NCI-H1694 (cell line): ENCODE measurements at regions not wholly inside any gene's neighbourhood (a gene's known extent, or its start where the extent isn't known, plus 50 kb on each side); places are given as distances from the start of the nearest gene placed in this dataset.
"Not testable (repeated sequence)": the region's sequence is repeated elsewhere in the genome, so short reads cannot be mapped to it uniquely, and the experiment has no call there.

Experiments used
- DNase-seq: peaks from one replicate; lab custom pipeline; 2025; lab: John Stamatoyannopoulos, UW

- no peak for DNase-seq
Measured at GRCh38 chr11:45409587-45409986, 123.4 kb upstream of the SYT13 start.

DNA sequence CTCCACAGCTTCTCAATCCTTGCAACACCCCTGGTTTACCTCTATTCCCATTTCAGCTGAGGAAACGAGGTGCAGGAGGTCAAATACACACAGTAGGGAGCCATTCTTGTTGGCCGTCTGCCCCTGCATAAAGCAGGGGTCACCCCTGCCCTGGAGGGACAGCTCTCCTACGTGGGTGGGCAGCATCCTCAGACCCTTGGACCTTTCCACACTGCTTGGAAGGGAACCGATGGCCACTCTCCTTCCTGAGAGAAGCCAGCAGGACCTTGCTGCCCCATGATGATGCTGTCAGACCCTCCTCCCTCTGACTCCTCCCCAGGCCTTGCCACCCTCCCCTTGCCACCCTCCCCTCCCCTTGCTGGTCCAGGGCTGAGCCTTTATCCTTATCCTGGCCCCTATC is 121.1 kb upstream of the SYT13 start:
- no peak for DNase-seq

- DNase-seq: peak; percentile 10
Measured at GRCh38 chr11:45405916-45406670, 120.0 kb upstream of the SYT13 start.

- DNase-seq: not testable (repeated sequence)
Measured at GRCh38 chr11:45403521-45403920, 117.4 kb upstream of the SYT13 start.

- no peak for DNase-seq
Measured at GRCh38 chr11:45402049-45402630, 116.0 kb upstream of the SYT13 start.

DNA sequence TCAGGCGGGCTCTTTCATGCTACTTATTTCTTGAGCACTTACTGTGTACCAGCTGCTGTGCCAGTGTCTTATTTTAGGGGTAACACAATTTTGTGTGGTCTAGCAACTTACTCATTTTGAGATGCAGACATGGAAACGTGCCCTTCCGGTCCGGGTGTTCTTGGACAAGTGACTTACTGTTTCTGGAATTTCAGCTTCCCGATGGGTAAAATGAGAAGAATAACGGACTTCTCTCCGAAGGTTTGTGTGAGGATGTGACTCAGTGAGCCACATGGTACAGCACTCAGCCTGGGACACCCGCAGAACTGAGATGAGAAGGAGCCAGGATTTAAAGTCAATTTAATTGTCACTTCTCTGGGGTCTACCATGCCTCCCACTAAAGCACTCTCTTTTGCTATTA is 114.5 kb upstream of the SYT13 start:
- no peak for DNase-seq

GRCh38 chr11:45399166-45399565 is 113.0 kb upstream of the SYT13 start:
- no peak for DNase-seq

DNA sequence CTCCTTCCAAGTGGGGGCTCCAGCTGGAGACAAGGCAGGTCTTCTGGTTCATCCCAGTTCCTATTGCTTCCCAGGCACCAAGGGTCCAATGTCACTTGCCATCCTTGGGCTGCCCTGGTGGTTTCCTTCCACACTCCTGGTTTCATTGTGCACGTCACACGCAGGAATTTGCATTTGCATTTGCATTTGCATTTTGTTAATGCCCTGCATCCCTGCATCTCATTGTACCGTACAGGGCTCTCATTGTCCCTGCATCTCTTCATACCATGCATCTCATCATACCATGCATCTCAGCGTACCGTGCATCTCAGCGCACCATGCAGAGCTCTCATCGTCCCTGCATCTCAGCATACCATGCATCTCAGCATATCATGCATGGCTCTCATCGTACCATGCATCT is 112.2 kb upstream of the SYT13 start:
- no peak for DNase-seq

DNA sequence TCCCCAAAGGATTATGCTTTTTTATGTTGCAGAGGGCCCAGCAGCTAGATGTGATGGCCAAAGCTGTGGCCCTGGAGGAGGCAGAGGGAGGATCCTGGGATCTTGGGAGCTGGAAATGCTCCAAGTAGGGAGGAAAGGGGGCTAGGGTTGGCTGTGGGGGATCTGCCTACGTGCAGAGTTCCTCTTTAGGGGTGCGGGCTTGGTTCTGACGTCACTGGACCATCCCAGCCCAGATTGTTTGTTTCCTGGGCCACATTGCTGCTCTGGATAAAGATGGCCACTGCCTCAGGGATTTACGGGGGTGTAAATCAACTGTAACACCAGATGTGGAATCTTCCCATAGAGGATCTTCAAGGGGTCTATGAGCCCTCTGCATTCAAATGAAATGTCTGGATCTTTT is 110.3 kb upstream of the SYT13 start:
- DNase-seq: no peak

- no peak for DNase-seq
Measured at GRCh38 chr11:45395947-45396346, 109.8 kb upstream of the SYT13 start.

- DNase-seq: no peak
Measured at GRCh38 chr11:45395421-45395820, 109.3 kb upstream of the SYT13 start.

- no peak for DNase-seq
Measured at GRCh38 chr11:45394294-45395085, 108.3 kb upstream of the SYT13 start.

- no peak for DNase-seq
Measured at GRCh38 chr11:45393826-45394225, 107.7 kb upstream of the SYT13 start.

DNA sequence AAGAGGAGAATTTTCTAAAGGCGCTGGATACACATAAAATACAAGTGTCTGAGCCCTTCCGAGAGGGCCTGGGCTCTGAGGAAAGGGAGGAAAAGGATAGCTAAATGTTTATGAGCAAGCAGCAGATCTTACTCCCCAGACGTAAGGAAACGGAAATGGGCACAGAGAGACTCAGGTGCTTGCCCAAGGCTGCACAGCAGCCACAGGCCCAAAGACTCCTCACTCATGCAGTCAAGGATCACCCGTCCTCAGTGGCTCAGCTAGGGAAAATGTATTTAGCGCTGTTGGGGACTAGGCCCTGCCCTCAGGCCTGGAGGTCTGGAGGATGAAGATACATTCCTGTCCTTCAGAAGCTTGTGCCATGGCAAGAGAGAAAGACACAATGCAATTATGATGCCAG is 107.2 kb upstream of the SYT13 start:
- DNase-seq: no peak

- DNase-seq: no peak
Measured at GRCh38 chr11:45392591-45393091, 106.5 kb upstream of the SYT13 start.

DNA sequence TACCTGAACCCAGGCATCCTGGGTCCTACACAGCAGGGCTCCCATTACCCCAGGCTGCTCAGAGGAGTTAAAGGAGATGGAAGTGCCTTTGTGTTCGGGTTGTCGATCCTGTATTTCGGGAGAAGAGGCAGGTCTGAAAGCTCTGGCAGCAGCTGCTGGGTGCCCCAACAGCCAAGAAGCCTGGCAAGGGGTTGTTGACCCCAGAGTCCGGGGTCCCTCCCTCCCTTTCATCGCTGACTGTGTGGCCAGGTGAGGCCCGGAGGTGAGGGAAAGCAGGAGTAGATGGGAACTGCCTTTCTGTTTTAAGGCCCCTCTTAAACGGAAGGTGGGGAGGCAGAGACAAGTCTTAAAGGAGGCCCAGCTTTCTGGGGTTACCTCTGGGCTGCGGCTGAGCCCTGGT is 106.0 kb upstream of the SYT13 start:
- no peak for DNase-seq

DNA sequence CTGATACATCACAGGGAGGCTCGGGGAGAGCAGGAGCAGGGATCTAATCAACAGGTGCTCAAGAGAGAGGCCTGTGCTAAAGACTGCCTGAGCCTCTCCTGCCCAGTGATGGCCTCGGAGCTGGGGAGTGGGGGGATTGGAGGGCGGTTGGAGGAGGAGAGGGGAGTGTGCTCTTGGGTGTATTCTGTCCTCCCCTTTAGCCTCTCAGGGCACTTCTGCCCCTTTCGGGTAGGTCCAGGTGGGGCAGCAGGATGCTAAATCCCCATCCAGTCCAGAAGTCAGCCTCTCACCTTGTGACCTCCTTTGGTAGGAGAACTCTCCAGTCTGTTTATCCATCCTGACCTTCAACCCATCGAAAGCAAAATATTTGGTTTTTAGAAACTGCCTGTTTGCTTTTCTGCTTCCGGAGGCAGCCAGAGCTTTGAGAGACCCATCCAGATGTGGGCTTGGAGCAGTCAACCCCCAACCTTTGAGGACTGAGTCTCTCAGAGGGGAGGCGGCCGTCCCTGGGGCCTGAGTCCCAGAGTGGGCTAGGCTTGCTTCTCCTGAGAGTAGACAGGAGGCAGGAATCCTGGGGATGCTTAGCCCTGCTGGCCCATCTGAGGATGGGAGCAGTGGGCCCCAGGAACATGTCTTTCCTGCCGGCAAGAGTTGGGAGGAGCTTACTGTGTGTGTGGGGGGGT is 105.2 kb upstream of the SYT13 start:
- no peak for DNase-seq

- no peak for DNase-seq
Measured at GRCh38 chr11:45390407-45390806, 104.3 kb upstream of the SYT13 start.

DNA sequence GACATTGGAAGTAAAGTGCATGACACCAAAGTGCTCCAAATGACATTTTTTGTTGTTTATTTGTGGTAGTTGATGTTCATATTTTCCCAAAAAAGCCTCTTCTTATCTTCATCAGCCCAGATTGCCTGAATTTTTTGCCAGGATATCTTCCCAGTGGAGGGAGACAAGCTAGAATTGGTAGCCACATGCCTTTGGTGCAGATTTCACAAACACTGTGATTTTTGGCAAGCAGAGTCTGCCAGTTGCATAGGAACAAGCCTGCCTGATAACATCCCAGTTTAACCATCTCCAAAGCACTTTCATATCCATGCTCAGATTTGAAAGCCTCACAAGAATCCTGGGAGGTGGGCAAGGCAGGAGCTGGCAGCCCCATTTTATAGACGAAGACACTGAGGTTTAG is 102.3 kb upstream of the SYT13 start:
- DNase-seq: no peak

DNA sequence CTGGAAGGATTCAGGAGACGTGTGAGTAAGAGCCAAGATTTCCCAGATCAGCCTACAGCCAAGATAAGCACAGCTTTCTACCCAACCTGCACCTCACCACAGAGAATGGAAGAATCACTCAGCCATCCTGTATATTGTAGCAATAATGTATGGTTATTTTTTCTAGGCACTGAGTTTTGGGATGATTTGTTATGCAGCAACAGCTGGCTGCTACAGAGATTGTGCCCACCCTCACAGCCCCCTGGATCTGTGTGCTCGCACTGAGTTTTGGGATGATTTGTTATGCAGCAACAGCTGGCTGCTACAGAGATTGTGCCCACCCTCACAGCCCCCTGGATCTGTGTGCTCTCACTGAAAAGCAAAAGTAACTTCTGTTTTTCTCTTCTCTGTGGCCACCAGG is 101.7 kb upstream of the SYT13 start:
- DNase-seq: not testable (repeated sequence)

DNA sequence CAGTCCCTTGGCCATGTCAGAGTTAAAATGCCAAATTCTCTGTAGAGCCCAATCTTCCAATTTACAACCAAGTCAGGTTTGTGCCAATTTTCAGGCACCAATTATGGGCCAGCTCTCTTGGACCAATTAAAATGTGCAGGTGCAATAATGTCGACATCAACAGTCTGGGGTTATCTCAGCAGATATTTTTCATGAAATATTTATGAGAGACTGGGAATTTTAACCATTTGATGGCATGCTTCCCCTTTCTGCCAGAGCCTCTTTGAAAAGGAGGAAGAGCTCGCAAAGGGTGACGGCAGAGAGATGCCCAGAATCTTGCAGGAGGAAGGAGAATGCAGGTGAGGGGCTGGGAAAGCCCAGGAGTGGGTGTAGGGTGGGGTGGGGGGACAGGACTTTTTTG is 100.8 kb upstream of the SYT13 start:
- DNase-seq: no peak

DNA sequence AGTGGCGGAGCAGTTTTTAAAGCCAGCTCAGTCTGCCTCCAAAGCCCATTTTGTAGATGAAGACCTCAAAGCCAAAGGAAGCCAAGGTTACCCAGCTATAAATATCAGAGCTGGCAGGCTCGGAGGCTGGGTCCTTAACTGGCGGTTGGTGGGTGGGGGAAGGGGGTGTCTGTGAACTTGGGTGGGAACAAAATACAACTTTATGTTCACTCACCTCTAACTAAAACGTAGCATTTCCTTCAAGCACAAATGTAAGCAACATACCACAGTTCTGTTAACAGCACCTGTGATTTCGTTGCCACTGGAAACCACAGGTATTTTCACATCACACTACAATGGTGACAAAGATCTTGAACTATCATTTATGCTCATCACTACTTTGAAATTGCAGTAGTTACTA is 99.7 kb upstream of the SYT13 start:
- DNase-seq: no peak
